ENCODE measurements at regions not wholly inside any gene's neighbourhood (a gene's known extent, or its start where the extent isn't known, plus 50 kb on each side); places are given as distances from the start of the nearest gene placed in this dataset.

DNA sequence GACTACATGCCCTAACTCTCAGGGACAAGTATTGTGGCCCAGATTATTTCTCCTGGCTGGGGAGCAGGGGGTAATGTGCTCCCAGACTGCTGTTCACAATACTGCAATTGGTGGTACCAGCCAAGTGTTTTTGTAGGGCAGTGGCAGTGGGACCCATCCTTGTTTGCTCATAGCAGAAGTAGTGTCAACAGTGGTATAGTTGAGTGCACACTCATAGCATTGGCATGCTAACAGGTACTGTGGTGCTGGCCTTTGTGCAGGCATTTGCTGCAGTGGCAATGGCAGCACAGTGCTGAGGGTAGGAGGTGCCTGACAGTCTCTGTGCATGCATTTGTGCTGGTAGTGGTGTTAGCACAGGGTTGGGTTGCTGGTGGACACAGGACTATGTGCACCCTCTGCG lies 995.0 kb downstream of the SH3BGRL start:
- TF ChIP-seq, protein P1, sequence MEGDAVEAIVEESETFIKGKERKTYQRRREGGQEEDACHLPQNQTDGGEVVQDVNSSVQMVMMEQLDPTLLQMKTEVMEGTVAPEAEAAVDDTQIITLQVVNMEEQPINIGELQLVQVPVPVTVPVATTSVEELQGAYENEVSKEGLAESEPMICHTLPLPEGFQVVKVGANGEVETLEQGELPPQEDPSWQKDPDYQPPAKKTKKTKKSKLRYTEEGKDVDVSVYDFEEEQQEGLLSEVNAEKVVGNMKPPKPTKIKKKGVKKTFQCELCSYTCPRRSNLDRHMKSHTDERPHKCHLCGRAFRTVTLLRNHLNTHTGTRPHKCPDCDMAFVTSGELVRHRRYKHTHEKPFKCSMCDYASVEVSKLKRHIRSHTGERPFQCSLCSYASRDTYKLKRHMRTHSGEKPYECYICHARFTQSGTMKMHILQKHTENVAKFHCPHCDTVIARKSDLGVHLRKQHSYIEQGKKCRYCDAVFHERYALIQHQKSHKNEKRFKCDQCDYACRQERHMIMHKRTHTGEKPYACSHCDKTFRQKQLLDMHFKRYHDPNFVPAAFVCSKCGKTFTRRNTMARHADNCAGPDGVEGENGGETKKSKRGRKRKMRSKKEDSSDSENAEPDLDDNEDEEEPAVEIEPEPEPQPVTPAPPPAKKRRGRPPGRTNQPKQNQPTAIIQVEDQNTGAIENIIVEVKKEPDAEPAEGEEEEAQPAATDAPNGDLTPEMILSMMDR (conservative IDR thresholded peaks at IDR 0.05 in 1 of 2, IDR thresholded peaks at IDR 0.05 in 1 of 2; ENCODE audit: extremely low read depth in 1 of 2, insufficient read depth in 1 of 2, low read depth in 1 of 2, low read length in 2 of 2), result no peak
- TF ChIP-seq EZH2 (IDR thresholded peaks at IDR 0.05; ENCODE audit: borderline replicate concordance, low read length), result no peak

All from mammary epithelial cell (primary cell).